Stimulated activated CD8-positive, alpha-beta memory T cell treated with anti-CD3 and anti-CD28 coated beads, Interleukin-4, amount 100 ng/mL, for 1 hour (primary cell): ENCODE measurements at regions not wholly inside any gene's neighbourhood (a gene's known extent, or its start where the extent isn't known, plus 50 kb on each side); places are given as distances from the start of the nearest gene placed in this dataset.

ENCODE experiments used
- DNase-seq, 2 donors: peaks; one replicate each; pipeline ENCODE4 v3.0.0-alpha.2; 2020; ENCODE audit warnings: low read depth in 2 of 2, low spot score in 1 of 2

GRCh38 chr2:207475546-207475945 lies 54.2 kb upstream of the CREB1 start:
- no peak for DNase-seq

GRCh38 chr2:207477896-207478295 lies 51.9 kb upstream of the CREB1 start:
- DNase-seq, result no peak

GRCh38 chr2:207478572-207478971 lies 51.2 kb upstream of the CREB1 start:
- no peak for DNase-seq

- DNase-seq, result no peak
These were observed 50.5 kb upstream of the CREB1 start for GRCh38 chr2:207479198-207479785.
